GM21390 (cell line): ENCODE measurements at regions not wholly inside any gene's neighbourhood (a gene's known extent, or its start where the extent isn't known, plus 50 kb on each side); places are given as distances from the start of the nearest gene placed in this dataset.

Experiments used
- ATAC-seq: cut with Tn5 transposase; IDR thresholded peaks from one replicate; pipeline ENCODE4 v1.9.1; 2021; ENCODE audit not compliant: unreplicated experiment

GRCh38 chr18:2326999-2327398 lies 244.3 kb downstream of the METTL4 start:
- no peak for ATAC-seq

DNA sequence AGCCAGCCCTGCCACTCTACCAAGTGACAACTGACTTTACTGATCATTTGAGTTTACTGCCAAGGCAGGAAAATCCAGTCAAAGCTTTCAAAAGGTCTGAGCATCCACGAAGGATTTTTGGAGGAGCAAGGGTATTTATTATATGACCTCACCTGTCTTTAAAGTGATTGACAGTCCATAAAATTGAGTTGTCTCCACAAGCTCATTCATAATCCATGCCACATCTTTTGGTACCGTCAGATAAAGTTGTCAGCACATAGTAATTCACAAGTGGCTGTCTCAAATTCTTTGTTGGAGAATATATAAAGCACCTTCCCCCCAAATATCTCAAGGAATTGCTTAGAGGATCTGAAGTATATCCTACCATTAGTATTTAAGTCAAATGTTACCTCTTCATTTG lies 240.5 kb downstream of the METTL4 start:
- ATAC-seq, result no peak

DNA sequence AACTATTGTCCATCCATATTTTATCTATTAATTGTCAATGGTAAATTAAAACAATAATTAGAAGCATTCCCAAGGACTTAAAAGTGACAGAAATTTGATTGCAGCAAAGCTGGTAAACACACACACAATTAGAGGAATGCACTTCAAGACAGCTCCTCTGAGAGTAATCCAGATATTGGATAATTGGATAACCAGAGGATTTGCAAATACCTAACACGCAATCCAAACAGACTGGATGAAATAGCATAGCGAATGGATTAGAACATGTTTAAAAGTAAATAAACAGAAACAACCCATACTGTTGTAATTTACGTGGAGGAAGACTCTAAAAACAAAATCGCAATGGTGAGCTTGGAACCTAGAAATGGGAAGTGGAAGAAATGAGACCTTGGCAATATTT lies 239.8 kb downstream of the METTL4 start:
- ATAC-seq, result no peak

- ATAC-seq, result no peak
Measured at GRCh38 chr18:2336690-2337392, 234.5 kb downstream of the METTL4 start.

GRCh38 chr18:2337552-2338141 lies 233.7 kb downstream of the METTL4 start:
- peak; percentile 86 for ATAC-seq

GRCh38 chr18:2338601-2339000 lies 232.7 kb downstream of the METTL4 start:
- no peak for ATAC-seq

- ATAC-seq, result no peak
Measured at GRCh38 chr18:2340335-2340734, 231.0 kb downstream of the METTL4 start.

DNA sequence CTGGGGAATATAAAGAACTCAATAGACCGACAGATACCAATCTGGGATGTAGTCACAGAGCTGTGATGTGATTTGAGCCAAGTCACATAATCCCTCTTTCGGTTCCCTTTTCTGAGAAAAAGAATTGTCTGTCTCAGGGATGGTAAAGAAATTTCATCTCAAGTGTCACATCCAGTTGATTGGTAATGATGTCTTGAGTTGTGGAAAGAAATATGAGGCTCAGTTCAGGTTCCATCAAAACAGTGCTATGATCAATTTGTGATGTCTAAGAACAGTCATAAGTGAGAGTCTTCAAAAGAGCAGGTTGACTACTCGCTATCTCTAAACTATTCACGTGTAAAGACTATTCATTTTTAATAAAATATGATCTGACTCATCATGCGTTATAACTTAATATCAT lies 223.3 kb downstream of the METTL4 start:
- no peak for ATAC-seq

DNA sequence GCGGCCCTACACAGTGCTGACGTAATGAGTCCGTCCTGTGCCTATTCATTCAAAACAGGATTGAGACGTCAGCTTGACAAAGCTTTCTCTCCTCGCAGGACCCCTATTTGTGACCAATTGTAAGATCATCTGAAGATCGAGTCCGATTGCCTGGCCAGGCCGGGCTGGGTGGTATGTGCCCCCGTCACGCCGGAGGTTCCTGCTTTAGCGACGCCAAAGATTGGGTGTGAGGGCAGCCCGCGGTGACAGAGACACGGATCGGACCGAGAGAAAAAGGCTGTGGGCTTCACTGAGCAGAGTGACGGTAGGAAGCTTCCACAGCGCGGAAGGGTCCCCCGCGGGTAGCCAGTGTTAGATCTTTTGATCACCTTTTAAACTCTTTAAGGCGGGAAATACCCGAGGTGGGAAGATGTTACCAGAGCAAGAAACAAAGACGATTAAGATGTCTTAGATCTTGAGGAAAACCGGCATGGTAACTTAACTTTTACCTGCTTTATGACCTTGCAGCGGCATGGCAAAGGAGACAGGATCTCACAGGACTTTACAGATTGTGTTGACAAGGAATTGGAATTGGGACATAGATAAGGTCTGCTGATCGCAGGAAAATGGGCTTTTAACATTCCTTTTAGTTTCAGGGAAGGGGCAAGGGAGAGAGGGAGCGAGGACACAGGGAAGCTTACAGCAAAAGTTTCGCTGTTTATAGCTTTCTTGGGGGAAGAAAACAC lies 220.0 kb downstream of the METTL4 start:
- ATAC-seq, result no peak

DNA sequence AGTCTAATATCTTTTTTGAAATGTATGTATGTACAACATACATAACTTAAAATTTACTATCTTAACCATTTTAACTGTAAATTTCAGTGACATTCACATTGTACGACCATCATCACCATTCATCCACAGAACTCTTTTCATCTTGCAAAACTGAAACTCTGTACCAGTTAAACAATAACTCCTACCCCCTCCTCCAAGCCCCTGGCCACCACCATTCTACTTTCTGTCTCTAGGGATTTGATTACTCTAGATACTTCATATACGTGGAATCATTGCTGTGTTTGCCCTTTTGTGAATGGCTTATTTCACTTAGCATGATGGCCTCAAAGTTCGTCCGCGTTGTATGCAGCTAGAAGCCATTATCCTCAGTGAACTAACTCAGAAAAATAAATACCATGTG lies 217.0 kb downstream of the METTL4 start:
- ATAC-seq, result no peak

GRCh38 chr18:2356906-2357305 lies 214.4 kb downstream of the METTL4 start:
- no peak for ATAC-seq

GRCh38 chr18:2360861-2361260 lies 210.4 kb downstream of the METTL4 start:
- ATAC-seq, result no peak

- no peak for ATAC-seq
Measured at GRCh38 chr18:2368102-2368501, 203.2 kb downstream of the METTL4 start.

GRCh38 chr18:2376707-2377106 lies 194.6 kb downstream of the METTL4 start:
- ATAC-seq, result no peak

GRCh38 chr18:2380101-2380500 lies 191.2 kb downstream of the METTL4 start:
- ATAC-seq, result no peak

GRCh38 chr18:2381539-2381938 lies 189.8 kb downstream of the METTL4 start:
- no peak for ATAC-seq

DNA sequence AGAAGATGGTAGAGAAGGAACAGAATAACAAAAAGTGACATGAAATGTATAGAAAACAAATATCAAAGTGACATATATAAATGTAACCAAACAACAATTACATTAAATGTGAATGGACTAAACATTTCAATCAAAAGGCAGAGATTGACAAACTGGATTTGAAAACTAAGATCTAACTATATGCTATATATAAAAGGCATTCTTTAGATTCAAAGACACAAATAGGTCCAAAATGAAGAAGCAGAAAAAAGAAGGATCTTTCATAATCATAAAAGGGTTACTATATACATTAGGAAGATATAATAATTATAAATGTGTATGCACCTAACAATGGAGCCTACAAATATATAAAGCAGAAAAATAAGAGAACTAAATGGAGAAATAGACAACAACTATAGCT lies 183.7 kb downstream of the METTL4 start:
- ATAC-seq, result no peak

DNA sequence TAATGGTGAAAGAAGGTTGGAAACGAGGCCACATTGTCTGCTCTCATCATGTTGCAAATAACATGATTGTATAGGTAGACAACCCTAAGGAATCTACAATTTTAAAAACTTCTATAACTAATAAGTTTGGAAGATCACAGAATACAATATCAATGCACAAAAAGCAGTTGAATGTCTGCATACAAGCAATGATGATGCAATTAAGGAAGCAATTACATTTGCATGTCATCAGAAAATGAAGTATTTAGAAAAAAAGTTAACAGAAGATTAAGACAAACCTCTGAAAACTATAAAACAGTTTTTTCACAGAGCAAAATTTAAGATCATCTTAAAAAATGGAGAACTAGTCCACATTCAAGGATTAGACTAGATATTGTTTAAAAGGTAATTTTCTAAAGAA lies 181.1 kb downstream of the METTL4 start:
- ATAC-seq, result no peak

DNA sequence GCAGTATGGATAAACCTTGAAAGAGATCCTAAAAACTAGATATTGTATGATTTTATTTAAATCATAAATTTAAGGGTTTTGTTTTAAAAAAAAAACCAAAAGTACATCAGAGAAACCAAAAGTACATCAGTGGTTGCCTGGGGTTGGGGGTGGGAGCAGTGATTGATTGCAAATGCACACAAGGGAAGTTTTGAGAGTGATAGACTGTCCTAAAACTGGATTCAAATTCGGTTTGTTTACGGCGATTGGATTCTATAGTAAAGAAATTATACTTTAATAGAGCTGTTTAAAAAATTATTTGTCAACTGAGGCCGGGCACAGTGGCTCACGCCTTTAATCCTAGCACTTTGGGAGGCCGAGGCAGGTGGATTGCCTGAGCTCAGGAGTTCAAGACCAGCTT lies 179.8 kb downstream of the METTL4 start:
- no peak for ATAC-seq

DNA sequence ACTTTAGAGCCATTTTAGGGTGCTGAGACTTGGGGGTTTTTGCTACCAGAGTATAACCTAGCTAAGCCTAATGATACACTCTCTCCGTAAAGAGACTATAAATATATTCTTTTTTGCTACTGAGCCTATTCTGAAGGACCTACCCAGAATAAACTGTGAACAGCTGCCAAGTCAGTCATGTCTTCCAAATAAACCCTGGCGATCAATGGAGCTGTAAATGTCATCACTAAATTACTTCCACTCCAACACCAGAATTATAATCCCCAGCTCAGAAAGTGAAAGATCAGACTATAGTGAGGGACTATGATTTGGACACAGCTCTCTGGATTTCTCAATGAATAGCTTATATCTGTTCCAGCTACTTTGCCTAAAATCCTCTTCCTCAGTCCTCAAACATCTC lies 178.9 kb downstream of the METTL4 start:
- ATAC-seq, result no peak

- ATAC-seq, result no peak
Measured at GRCh38 chr18:2394684-2395083, 176.6 kb downstream of the METTL4 start.

DNA sequence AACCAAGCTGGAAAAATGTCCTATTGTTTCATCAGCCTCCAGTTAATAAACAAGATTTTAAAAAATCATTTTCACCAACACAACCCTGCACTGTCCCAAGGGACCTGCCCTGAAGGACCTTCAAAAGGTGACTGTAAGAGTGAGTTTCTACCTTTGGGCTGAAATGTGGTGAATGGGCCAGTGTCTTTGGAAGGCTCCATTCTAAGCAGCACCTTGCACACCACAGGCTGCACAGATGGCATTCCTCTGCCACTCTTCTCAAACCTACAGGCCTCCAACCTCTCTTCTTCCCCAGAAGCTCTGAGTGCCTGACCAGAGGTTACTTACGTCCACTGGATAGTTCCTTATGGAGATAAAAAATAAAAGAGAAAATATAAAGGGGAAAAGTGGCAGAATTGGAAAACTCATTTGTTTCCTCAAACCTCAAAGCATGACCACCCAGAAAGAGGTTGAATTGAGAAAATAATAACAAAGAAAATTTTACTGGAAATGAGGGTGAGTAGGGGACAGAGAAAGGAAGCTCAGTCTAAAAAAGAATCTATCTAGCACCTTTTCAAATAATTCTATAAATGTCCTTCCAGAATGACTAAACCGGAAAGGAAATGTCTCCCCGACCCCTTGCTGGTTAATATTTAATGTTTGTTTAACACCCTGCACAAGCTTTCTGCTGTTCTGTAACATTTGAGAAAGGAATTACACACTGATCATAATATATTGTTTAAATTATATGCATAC lies 175.7 kb downstream of the METTL4 start:
- peak; percentile 68 for ATAC-seq
